GM10248 (cell line): ENCODE measurements at regions not wholly inside any gene's neighbourhood (a gene's known extent, or its start where the extent isn't known, plus 50 kb on each side); places are given as distances from the start of the nearest gene placed in this dataset.

Source experiments
- CTCF ChIA-PET: fragments of 300-600 bp; sonication (Branson Sonifier 250); formaldehyde crosslinking; extraction: SDS; loops from one replicate; lab custom pipeline; 2021; ENCODE audit warnings: antibody characterized with exemption; lab: Yijun Ruan, JAX
- POLR2A ChIA-PET: fragments of 350-650 bp; sonication (Branson Sonifier 250); formaldehyde crosslinking; extraction: SDS; loops from one replicate; lab custom pipeline; 2020; ENCODE audit warnings: antibody characterized with exemption; lab: Yijun Ruan, JAX
- DNase-seq: peaks from one replicate; pipeline ENCODE4 v3.0.0; 2012; ENCODE audit errors: extremely low spot score
- CTCF ChIP-seq: IDR thresholded peaks from 2 replicates; pipeline ENCODE4 v1.5.1; 2012; ENCODE audit warnings: mild to moderate bottlenecking, low read depth; ENCODE audit errors: extremely low read depth, missing control alignments, control extremely low read depth

- no peak for DNase-seq
- ChIA-PET POLR2A (no interaction called here), CTCF (no interaction called here)
- TF ChIP-seq CTCF: no peak
These were observed 93.4 kb downstream of the ZFP64 start for GRCh38 chr20:52098186-52098585.

- DNase-seq: no peak
- POLR2A ChIA-PET: no interaction called here
- TF ChIP-seq CTCF: no peak
- CTCF ChIA-PET: no interaction called here
These were observed 95.5 kb downstream of the ZFP64 start for GRCh38 chr20:52096117-52096516.

GRCh38 chr20:52094693-52095092 lies 96.9 kb downstream of the ZFP64 start:
- CTCF ChIA-PET: interaction anchor here (1.2 to 1.8 kb wide), 3 partner anchors 10 to 14 kb away, joined by 3 to 5 read pairs (median 4); no protein-coding TSS in a partner anchor
- no peak for DNase-seq
- POLR2A ChIA-PET: no interaction called here
- no peak for TF ChIP-seq CTCF

DNA sequence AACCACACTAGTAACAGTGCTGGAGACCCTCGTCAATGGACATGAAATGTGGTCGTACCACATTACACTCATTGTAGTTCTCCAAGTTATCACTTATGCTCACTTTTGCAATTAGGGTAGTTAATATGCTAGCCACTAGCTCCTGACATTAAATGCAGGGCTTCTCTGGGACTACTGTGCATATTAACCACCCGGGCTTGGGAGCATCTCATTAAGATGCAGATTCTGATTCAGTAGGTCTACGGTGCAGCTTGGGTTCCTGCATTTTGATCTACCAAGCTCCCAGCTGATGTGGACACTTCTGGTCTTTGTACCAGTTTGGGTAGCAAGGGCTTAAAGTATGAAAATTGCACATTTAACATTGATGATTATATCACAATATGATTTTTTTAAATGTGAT lies 98.0 kb downstream of the ZFP64 start:
- CTCF ChIA-PET: interaction anchor here (1.8 kb wide), 1 partner anchor 11 kb away, joined by 5 read pairs; no protein-coding TSS in a partner anchor
- POLR2A ChIA-PET: no interaction called here
- no peak for DNase-seq
- no peak for TF ChIP-seq CTCF

DNA sequence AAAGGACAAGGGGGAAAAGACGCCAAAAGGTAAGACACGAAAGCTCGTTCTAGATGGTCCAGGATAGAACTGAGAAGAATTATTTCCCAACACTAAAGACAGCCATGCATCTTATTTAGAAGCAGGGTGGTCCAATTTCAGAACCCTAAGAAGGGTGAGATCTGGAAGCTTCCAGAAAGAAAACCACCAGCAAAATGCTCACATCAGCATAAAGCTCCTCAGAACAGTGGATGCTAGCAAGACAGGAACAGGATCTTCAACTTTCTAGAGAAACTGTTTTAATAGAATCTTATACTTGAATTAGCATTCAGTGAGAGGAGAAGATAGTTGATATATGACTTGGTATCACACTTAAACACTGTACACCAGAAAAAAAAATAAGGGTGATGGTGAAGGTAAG lies 101.5 kb downstream of the ZFP64 start:
- TF ChIP-seq CTCF: no peak
- ChIA-PET POLR2A (no interaction called here), CTCF (no interaction called here)
- no peak for DNase-seq

DNA sequence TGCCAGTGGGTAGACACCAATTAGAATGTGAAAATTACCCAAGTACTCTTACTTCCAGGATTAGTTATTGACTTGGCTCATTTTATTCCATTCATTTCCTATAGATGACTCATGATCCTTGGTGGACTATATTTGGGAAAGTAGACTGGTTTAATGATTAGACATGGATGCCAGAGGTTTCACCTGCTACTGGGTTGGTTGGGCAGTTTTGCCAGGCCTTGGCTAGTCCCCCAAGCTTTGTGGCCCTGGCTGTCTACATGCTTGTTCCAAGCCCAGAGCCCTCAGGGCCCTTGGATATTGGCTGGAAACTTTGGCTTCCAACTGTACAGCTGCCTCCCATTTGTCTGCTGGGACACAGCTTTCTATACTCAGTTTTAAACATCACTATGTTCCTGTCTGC lies 104.1 kb downstream of the ZFP64 start:
- ChIA-PET CTCF (no interaction called here), POLR2A (no interaction called here)
- TF ChIP-seq CTCF: no peak
- DNase-seq: no peak

- ChIA-PET CTCF (no interaction called here), POLR2A (no interaction called here)
- no peak for DNase-seq
- no peak for TF ChIP-seq CTCF
These were observed 104.7 kb downstream of the ZFP64 start for GRCh38 chr20:52086878-52087277.
